GM12875 (cell line): ENCODE measurements at regions not wholly inside any gene's neighbourhood (a gene's known extent, or its start where the extent isn't known, plus 50 kb on each side); places are given as distances from the start of the nearest gene placed in this dataset.

ENCODE experiments used
- H3K4me3 ChIP-seq: one replicate; pipeline ENCODE4 v1.5.1; 2011; ENCODE audit warnings: low read depth, low read length, control low read depth
- CTCF ChIP-seq: IDR thresholded peaks from 2 replicates; pipeline ENCODE4 v1.5.1; 2011; ENCODE audit warnings: low read depth, mild to moderate bottlenecking, control low read depth, inconsistent platforms, low read length, moderate library complexity, borderline replicate concordance; ENCODE audit not compliant: insufficient read depth

DNA sequence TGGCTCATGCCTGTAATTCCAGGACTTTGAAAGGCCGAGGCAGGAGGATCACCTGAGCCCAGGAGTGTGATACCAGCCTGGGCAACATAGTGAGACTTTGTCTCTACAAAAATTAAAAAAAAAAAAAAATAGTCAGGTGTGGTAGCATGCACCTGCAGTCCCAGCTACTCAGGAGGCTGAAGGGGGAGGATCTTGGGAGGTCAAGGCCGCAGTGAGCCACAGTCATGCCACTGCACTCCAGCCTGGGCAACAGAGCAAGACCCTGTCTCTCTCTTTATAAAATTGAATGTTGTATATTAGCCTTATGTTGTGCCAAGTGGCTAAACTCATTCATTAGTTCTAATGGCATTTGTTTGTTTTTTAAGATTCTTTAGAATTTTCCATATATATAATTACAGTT lies 207.7 kb upstream of the COPS8 start:
- TF ChIP-seq CTCF, result no peak
- no peak overlapping the region for H3K4me3 ChIP-seq

- H3K4me3 ChIP-seq, result no peak overlapping the region
- no peak for TF ChIP-seq CTCF
Observed at GRCh38 chr2:236879416-236879963, 206.2 kb upstream of the COPS8 start.

GRCh38 chr2:236882074-236882473 lies 203.6 kb upstream of the COPS8 start:
- TF ChIP-seq CTCF, result no peak
- no peak overlapping the region for H3K4me3 ChIP-seq

- no peak overlapping the region for H3K4me3 ChIP-seq
- no peak for TF ChIP-seq CTCF
Observed at GRCh38 chr2:236882930-236883329, 202.8 kb upstream of the COPS8 start.

GRCh38 chr2:236883819-236884218 lies 201.9 kb upstream of the COPS8 start:
- no peak for TF ChIP-seq CTCF
- H3K4me3 ChIP-seq, result no peak overlapping the region

- no peak for TF ChIP-seq CTCF
- H3K4me3 ChIP-seq, result no peak overlapping the region
Observed at GRCh38 chr2:236884569-236885175, 201.0 kb upstream of the COPS8 start.

DNA sequence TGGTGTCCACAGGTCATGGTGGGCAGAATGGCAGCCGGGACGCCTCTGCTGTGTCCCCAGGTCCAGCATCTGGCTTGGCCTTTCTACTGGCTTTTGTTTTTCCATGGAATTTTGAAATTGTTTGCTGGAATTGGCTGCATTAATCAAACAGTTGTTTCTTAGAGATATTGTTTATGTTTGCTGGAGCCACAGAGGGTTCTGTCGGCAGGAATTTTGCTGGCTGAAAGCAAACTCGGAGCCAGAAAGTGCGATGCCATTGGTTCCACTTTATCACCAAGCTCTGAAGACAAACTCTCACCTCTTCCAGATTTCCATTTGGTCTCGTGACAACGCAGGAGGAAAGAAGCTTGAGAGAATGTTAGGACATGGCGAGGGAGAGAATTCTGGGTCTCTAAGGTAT lies 199.2 kb upstream of the COPS8 start:
- no peak for TF ChIP-seq CTCF
- no peak overlapping the region for H3K4me3 ChIP-seq
